ENCODE measurements at regions not wholly inside any gene's neighbourhood (a gene's known extent, or its start where the extent isn't known, plus 50 kb on each side); places are given as distances from the start of the nearest gene placed in this dataset.

GRCh38 chr3:32630266-32630665 is 54.7 kb upstream of the CNOT10 start (continued):
- TF ChIP-seq ARID5B (CRISPR knock-in tag; IDR thresholded peaks at IDR 0.05) (peak; percentile 74), ZNF543 (CRISPR knock-in tag; IDR thresholded peaks at IDR 0.05) (no peak), GATAD2A (CRISPR knock-in tag; IDR thresholded peaks at IDR 0.05) (peak; percentile 85), FOXP1 (IDR thresholded peaks at IDR 0.05) (no peak), FOXP1 (CRISPR knock-in tag; IDR thresholded peaks at IDR 0.05) (0 out of 2 replicates have a peak, but pooled peaks have one; percentile 18), KAT8 (CRISPR knock-in tag; IDR thresholded peaks at IDR 0.05) (no peak), ZNF615 (CRISPR knock-in tag; IDR thresholded peaks at IDR 0.05; ENCODE audit: borderline replicate concordance) (no peak), SOX6 (IDR thresholded peaks at IDR 0.05) (no peak), SOX6 (CRISPR knock-in tag; IDR thresholded peaks at IDR 0.05) (peak; percentile 89), KLF11 (CRISPR knock-in tag; IDR thresholded peaks at IDR 0.05) (no peak), ZNF256 (CRISPR knock-in tag; conservative IDR thresholded peaks at IDR 0.05) (no peak), JUNB (CRISPR knock-in tag; IDR thresholded peaks at IDR 0.05; ENCODE audit: borderline replicate concordance) (peak; percentile 16; the same call in 1 of the 2 replicates), HMGXB3 (CRISPR knock-in tag; IDR thresholded peaks at IDR 0.05; ENCODE audit: borderline replicate concordance) (no peak), SNAI1 (CRISPR knock-in tag; IDR thresholded peaks at IDR 0.05; ENCODE audit: borderline replicate concordance) (no peak), PRDM4 (CRISPR knock-in tag; IDR thresholded peaks at IDR 0.05; ENCODE audit: borderline replicate concordance) (no peak), ZSCAN29 (CRISPR knock-in tag; conservative IDR thresholded peaks at IDR 0.05) (no peak), SOX13 (IDR thresholded peaks at IDR 0.05) (no peak), SOX13 (CRISPR knock-in tag; conservative IDR thresholded peaks at IDR 0.05 in 1 of 2, IDR thresholded peaks at IDR 0.05 in 1 of 2) (peak in 1 of 2 experiments; percentile 87; a peak in 2 of 4 replicates), ZNF546 (CRISPR knock-in tag; conservative IDR thresholded peaks at IDR 0.05) (no peak), FOXA1 (IDR thresholded peaks at IDR 0.05) (no peak), FOXA1 (CRISPR knock-in tag; IDR thresholded peaks at IDR 0.05) (peak; percentile 48; the same call in 1 of the 2 replicates), PHF5A (CRISPR knock-in tag; IDR thresholded peaks at IDR 0.05; ENCODE audit: low read depth, unreplicated experiment) (no peak), GFI1 (CRISPR knock-in tag; IDR thresholded peaks at IDR 0.05; ENCODE audit: borderline replicate concordance) (no peak), POLR2G (IDR thresholded peaks at IDR 0.05; ENCODE audit: low read depth, low read length) (no peak)

All from HepG2 (cell line).